Skin epidermis (tissue), 12 donors: ENCODE measurements at regions not wholly inside any gene's neighbourhood (a gene's known extent, or its start where the extent isn't known, plus 50 kb on each side); places are given as distances from the start of the nearest gene placed in this dataset.

Source experiments
- H3K27ac ChIP-seq, 21 experiments: fragments of 200-600 bp; sonication (generic) in 11 of 21; one replicate each; pipeline ENCODE4 v1.5.0; 2020; ENCODE audit warnings: mild to moderate bottlenecking in 3 of 21, inconsistent platforms in 2 of 21, moderate library complexity in 2 of 21
- H3K4me3 ChIP-seq, 7 experiments: fragments of 200-600 bp; sonication (generic) in 2 of 7; one replicate each; pipeline ENCODE4 v1.5.0; 2020; ENCODE audit warnings: inconsistent platforms in 2 of 7, mild to moderate bottlenecking in 2 of 7, moderate library complexity in 1 of 7

DNA sequence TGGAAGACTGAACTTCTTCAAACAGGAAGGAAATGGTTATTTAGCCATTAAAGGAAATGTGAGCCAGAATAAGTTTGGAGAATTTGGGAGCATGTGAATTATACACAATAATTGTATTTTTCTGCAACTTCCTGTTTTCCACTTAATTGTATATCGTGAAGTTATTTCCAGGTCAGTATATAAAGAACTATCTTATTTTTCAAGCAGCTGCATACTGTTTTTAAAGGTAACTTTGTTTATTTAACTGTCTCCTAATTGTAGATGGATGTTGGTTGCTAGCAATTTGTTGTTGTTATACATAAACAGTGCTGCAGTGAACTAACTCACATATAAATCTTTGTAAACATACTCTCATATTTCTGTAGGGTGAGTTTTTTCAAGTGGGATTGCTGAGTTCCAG is 180.3 kb downstream of the HLX start:
- Histone ChIP-seq H3K27ac (no peak overlapping the region), H3K4me3 (no peak overlapping the region)

- no peak overlapping the region for H3K27ac ChIP-seq
Measured at GRCh38 chr1:221063651-221064050, 184.4 kb downstream of the HLX start.

GRCh38 chr1:221066351-221067001 is 187.2 kb downstream of the HLX start:
- no peak overlapping the region for H3K27ac ChIP-seq
- no peak overlapping the region for H3K4me3 ChIP-seq

More at GRCh38 chr1:221063651-221064050, 184.4 kb downstream of the HLX start:
- no peak overlapping the region for H3K4me3 ChIP-seq

DNA sequence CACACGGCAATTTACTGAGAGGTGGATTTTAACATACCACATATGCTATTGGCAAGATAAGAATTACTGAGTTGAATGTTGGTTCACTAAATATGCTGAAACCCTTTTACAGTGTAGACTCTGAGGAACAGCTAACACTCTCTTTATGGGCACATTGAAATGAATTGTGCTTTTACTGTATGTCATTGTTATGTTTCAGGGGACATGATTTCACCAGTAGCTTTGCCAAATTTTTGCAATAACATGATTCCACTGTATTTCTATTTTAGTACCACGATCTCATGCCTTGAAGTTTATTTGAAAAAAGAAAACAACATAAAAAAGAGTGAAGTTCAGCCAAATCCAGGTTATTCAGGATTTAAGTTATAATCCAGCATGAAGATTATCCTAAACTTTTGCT is 188.5 kb downstream of the HLX start:
- no peak overlapping the region for H3K27ac ChIP-seq
- no peak overlapping the region for H3K4me3 ChIP-seq

DNA sequence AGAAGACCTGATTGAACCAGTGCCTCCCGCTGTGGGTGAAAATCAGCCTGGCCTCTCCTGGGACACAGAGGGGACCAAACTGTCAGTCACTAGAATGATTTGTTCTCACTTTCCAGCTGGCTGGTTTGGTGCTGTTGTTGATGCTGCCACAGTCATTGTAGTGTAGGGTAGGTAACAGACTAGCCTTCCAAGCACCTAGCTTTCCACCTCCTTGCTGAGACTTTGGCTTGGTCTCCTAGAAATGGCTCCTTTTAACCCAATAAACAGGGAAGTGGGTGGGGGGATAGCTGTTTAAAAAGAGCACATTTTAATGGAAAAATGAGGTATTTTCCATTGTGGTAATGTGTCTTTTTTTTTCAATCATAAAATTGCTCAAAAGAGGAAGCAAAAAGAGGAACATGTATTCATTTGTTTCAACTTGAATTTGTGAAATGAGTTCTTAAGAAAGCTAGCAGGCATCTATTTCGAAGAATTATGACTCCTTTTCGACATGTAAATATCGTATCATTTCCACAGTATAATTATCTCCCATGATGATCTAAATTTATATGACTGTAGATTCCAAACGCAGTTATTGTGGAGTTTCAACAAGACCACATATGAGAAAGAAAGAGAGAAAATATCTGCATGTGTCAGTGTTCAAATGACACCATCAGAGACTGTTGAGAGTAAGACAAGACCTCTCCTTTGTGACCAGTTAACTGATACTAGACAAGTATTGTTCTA is 190.1 kb downstream of the HLX start:
- peak overlapping the region in 5 of 21 experiments; percentile 30 to 65 (median 37) for H3K27ac ChIP-seq
- H3K4me3 ChIP-seq, result no peak overlapping the region

GRCh38 chr1:221069986-221070385 is 190.7 kb downstream of the HLX start:
- no peak overlapping the region for H3K4me3 ChIP-seq
- H3K27ac ChIP-seq, result peak overlapping the region in 3 of 21 experiments; percentile 37 to 65 (median 56)

GRCh38 chr1:221071777-221072176 is 192.5 kb downstream of the HLX start:
- Histone ChIP-seq H3K27ac (peak overlapping the region in 1 of 21 experiments; percentile 27), H3K4me3 (no peak overlapping the region)

DNA sequence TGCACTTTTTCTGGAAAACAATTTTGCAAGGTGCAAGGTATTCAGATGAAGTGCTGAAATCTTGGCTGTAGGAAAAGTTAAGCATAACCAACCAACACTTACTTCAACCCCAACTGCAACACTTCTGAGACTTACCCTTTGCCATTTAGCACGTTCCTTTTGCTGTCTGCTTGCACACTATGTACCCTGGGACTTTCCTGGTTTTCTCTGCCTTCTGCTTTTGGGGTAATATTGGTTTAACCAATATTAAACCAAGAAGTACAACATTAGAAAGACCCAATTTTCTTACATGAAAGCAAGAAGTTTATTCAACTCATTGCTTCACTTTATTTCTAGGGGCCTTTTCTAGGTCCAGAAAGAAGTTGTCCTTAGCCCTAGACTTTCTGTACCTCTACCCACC is 193.0 kb downstream of the HLX start:
- H3K27ac ChIP-seq, result peak overlapping the region in 1 of 21 experiments; percentile 27
- H3K4me3 ChIP-seq, result no peak overlapping the region

- Histone ChIP-seq H3K27ac (no peak overlapping the region), H3K4me3 (no peak overlapping the region)
Measured at GRCh38 chr1:221074332-221074731, 195.1 kb downstream of the HLX start.

DNA sequence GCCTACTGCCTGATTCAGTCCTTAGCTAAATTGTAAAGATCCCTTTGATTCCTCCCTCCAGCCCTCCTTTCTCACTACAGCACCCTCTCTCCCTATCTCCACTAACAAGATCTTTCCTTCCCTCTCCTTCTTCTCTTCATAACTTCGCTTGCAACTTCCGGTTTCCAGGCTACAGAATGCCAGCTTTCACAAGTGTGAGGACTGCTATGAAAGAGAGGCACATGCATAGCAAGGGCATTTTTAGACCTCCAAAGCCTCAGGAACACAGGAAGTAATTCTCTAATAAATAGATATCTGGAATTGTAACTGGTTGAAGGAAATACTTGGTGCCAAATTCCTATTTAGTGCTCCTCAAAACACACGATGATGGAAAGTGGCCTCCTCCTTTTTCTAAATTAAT is 196.7 kb downstream of the HLX start:
- no peak overlapping the region for H3K27ac ChIP-seq
- H3K4me3 ChIP-seq, result no peak overlapping the region

- no peak overlapping the region for H3K4me3 ChIP-seq
- no peak overlapping the region for H3K27ac ChIP-seq
Measured at GRCh38 chr1:221076391-221076811, 197.2 kb downstream of the HLX start.

DNA sequence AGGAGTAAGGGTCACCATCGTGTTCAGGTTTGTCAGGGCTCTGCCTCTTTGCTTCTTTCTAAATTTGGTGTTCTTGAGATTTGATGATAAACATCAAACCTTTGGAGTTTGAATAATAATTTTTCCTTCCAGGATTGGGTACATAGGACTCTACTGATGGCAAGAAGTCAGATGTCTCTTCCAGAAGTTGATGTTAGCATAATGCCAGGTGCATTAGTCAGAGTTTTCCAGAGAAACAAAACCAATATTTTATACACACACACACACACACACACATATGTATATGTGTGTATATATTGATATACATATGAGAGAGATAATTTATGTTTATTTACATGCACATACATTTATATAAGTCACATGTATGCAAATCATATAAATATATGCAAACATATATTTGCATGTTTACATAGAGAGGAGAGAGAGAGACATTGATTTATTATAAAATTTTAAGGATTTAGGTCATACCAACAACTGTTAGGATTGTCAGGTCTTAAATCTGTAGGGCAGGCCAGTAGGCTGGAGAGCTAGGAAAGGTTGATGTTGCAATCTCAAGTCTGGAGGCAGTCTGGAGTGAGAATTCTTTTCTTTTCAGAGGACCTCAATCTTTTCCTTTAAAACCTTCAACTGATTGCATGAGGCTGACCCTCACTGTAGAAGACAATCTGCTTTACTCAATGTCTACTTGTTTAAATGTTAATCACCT is 199.2 kb downstream of the HLX start:
- no peak overlapping the region for H3K4me3 ChIP-seq
- no peak overlapping the region for H3K27ac ChIP-seq

DNA sequence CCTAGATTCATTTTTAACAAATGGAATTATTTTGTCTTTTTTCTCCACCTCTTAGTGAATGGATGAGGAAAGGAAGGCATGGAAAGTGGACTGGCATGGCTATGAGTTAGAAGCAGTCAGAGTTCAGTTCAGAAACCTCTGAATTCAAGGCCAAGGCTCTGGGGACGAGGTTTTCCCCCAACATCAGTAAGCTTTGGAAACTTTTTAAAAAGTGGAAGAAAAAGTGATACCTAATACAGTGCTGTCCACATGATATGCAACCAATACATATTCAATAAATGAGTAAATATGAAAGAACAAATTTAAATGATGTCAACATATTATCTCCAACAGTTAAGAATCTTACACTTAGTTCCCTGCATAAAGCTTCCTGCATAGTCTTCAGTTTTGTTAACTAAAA is 204.7 kb downstream of the HLX start:
- Histone ChIP-seq H3K27ac (no peak overlapping the region), H3K4me3 (no peak overlapping the region)

GRCh38 chr1:221084681-221085080 is 205.4 kb downstream of the HLX start:
- no peak overlapping the region for H3K4me3 ChIP-seq
- no peak overlapping the region for H3K27ac ChIP-seq

DNA sequence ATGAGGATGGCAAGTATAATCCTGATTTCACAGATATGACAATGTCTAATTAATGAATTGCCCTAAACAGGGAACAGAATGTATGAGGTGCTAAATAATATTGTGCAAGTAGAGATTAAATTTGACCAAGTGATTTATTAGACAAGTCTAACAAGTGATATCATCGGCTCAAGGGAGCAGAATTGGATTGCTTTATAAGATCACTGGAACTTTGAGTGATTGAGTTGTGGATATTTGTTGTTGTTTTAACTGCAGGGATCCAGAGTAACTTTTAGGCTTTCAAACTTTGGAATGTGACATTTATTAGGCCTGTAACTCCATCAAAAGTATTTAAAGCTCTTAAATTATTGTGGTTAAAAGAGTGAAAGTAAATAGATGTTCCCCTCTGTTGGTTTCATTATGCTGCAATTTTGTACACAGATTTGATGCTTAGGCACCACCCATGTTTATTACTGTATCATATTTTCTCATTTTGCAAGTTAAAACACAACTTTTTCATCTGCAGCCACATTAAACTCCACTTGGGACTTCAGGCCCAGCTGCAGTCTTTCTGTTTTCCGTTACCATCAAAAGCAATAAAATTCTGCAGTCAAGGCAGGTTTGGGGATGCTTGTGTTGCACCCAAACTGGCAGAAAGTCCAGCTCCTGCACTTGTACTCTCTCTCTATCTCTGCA is 206.6 kb downstream of the HLX start:
- H3K27ac ChIP-seq, result no peak overlapping the region
- H3K4me3 ChIP-seq, result no peak overlapping the region

DNA sequence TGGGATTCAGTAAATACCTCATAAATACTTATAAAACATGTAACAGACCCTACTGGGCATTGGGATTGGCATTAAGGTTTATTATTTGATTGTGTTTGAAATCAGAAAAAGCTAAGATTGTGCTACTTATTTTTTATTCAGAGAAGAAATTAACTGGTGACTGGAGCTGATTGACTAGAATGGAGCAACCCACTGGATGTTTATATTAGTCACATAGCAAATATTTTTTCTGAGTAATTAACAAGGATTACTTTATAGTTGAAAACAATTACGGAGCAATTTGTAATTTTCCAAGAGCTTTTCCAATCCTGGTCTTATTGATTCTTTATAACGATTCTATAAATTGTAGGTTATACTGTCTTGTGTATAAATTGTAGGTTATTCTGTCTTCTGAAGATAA is 208.7 kb downstream of the HLX start:
- no peak overlapping the region for H3K4me3 ChIP-seq
- H3K27ac ChIP-seq, result no peak overlapping the region

DNA sequence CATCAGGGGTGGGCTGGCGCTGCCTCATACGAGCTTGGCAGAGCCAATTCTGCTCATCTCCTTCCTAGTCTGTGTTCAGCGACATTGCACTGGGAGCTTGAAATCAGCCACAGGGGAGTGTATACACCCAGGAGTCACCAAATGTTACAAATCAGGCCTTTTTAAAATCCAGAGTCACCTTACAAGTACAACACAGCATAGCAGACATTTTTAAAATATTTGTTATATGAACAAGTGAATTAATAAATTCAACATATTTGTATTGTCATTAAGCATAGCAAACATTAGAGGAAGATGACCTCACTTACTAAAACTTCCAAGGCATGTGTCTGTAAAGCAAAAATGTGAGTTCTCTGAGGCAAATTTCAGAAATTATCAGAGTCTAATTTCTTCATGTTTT is 210.0 kb downstream of the HLX start:
- Histone ChIP-seq H3K4me3 (no peak overlapping the region), H3K27ac (no peak overlapping the region)

- no peak overlapping the region for H3K4me3 ChIP-seq
- no peak overlapping the region for H3K27ac ChIP-seq
Measured at GRCh38 chr1:221089803-221090202, 210.6 kb downstream of the HLX start.

GRCh38 chr1:221093903-221094791 is 214.9 kb downstream of the HLX start:
- Histone ChIP-seq H3K4me3 (no peak overlapping the region), H3K27ac (no peak overlapping the region)
